SK-N-SH (cell line): ENCODE measurements at regions not wholly inside any gene's neighbourhood (a gene's known extent, or its start where the extent isn't known, plus 50 kb on each side); places are given as distances from the start of the nearest gene placed in this dataset.

Experiments used
- CTCF ChIA-PET: fragments of 300-600, 350-600 bp; formaldehyde crosslinking; extraction: SDS; loops from one replicate; lab custom pipeline; 2021; lab: Yijun Ruan, JAX
- POLR2A ChIA-PET: fragments of 350-600 bp; sonication (Branson Sonifier 250); formaldehyde crosslinking; extraction: SDS; loops from one replicate; lab custom pipeline; 2020; ENCODE audit warnings: antibody characterized with exemption, inconsistent platforms; lab: Yijun Ruan, JAX
- DNase-seq: peaks from one replicate; pipeline ENCODE4 v3.0.0; 2012
- H2AFZ ChIP-seq: fragments of 200-600 bp; sonication (generic); 2 replicates; pipeline ENCODE4 v1.8.1; 2016; ENCODE audit warnings: antibody characterized with exemption, mild to moderate bottlenecking, low read depth
- H3F3A ChIP-seq: fragments of 200-600 bp; sonication (generic); replicated peaks from 2 replicates; pipeline ENCODE3; 2016; ENCODE audit warnings: antibody characterized with exemption, mild to moderate bottlenecking; ENCODE audit not compliant: insufficient read depth
- H3K27ac ChIP-seq, 2 experiments: fragments of 200-500 bp in 1 of 2; fragments of 200-600 bp in 1 of 2; sonication (Bioruptor generic) in 1 of 2; sonication (generic), shearing (Covaris generic) in 1 of 2; 2 replicates each; pipeline versions ENCODE4 v1.5.1 to v1.6.1; 2014 to 2016; ENCODE audit warnings: low read depth in 2 of 2, inconsistent platforms in 1 of 2, low read length in 1 of 2, mild to moderate bottlenecking in 1 of 2, mixed read lengths in 1 of 2
- H3K27me3 ChIP-seq: fragments of 200-600 bp; sonication (generic), shearing (Covaris generic); 2 replicates; pipeline ENCODE4 v1.6.1; 2016; ENCODE audit warnings: mixed run types; ENCODE audit not compliant: insufficient read depth
- H3K36me3 ChIP-seq, 2 experiments: fragments of 200-500 bp in 1 of 2; fragments of 200-600 bp in 1 of 2; sonication (Bioruptor generic) in 1 of 2; sonication (generic) in 1 of 2; replicated peaks in 1 of 2; 2 replicates each; pipeline versions ENCODE3 to v1.5.1; 2014 to 2016; ENCODE audit warnings: low read length in 1 of 2, mild to moderate bottlenecking in 1 of 2; ENCODE audit not compliant: insufficient read depth in 2 of 2, control insufficient read depth in 1 of 2
- H3K4me1 ChIP-seq, 2 experiments: fragments of 200-500 bp in 1 of 2; fragments of 200-600 bp in 1 of 2; sonication (Bioruptor generic) in 1 of 2; sonication (generic), shearing (Covaris generic) in 1 of 2; 2 replicates each; pipeline versions ENCODE4 v1.5.1 to v1.6.1; 2014 to 2016; ENCODE audit warnings: low read depth in 1 of 2, low read length in 1 of 2, mixed run types in 1 of 2; ENCODE audit not compliant: insufficient read depth in 2 of 2, control insufficient read depth in 1 of 2
- H3K4me2 ChIP-seq: fragments of 200-600 bp; sonication (generic), shearing (Covaris generic); 2 replicates; pipeline ENCODE4 v1.6.1; 2017; ENCODE audit warnings: mixed run types
- H3K4me3 ChIP-seq, 2 experiments: fragments of 200-500 bp in 1 of 2; fragments of 200-600 bp in 1 of 2; sonication (Bioruptor generic) in 1 of 2; sonication (generic), shearing (Covaris generic) in 1 of 2; 2 replicates each; pipeline versions ENCODE4 v1.5.1 to v1.8.1; 2014 to 2016; ENCODE audit warnings: low read depth in 2 of 2, inconsistent platforms in 1 of 2, low read length in 1 of 2, mild to moderate bottlenecking in 1 of 2, mixed read lengths in 1 of 2, moderate library complexity in 1 of 2
- H3K79me2 ChIP-seq: fragments of 200-600 bp; sonication (generic); 2 replicates; pipeline ENCODE4 v1.8.1; 2017; ENCODE audit warnings: mild to moderate bottlenecking; ENCODE audit not compliant: insufficient read depth
- H3K9ac ChIP-seq: fragments of 200-600 bp; sonication (generic); 2 replicates; pipeline ENCODE4 v1.6.1; 2017; ENCODE audit warnings: mixed run types
- H3K9me2 ChIP-seq: fragments of 200-600 bp; sonication (generic); 2 replicates; pipeline ENCODE4 v1.6.1; 2017; ENCODE audit warnings: mixed run types
- H3K9me3 ChIP-seq: fragments of 200-600 bp; sonication (generic); 2 replicates; pipeline ENCODE4 v1.6.1; 2017; ENCODE audit warnings: mixed run types, mild to moderate bottlenecking, moderate library complexity
- H4K20me1 ChIP-seq: fragments of 200-600 bp; sonication (generic); 2 replicates; pipeline ENCODE4 v1.6.1; 2017; ENCODE audit warnings: mild to moderate bottlenecking, mixed run types; ENCODE audit not compliant: insufficient read depth
- CTCF ChIP-seq: fragments of 200-600 bp; sonication (generic); IDR thresholded peaks from 2 replicates; pipeline ENCODE4 v1.6.1; 2017; ENCODE audit warnings: antibody characterized with exemption, mild to moderate bottlenecking, moderate library complexity
- ELF1 ChIP-seq: IDR thresholded peaks from 2 replicates; pipeline ENCODE4 v1.4.0; 2012
- EP300 ChIP-seq, 2 experiments: IDR thresholded peaks; 2 replicates each; pipeline versions ENCODE4 v1.4.0 to v1.6.1; 2012; ENCODE audit warnings: borderline replicate concordance in 1 of 2, low read depth in 1 of 2, low read length in 1 of 2
- FOSL2 ChIP-seq: IDR thresholded peaks from 2 replicates; pipeline ENCODE4 v1.4.0; 2012; ENCODE audit warnings: low read depth, mild to moderate bottlenecking, moderate library complexity, borderline replicate concordance
- FOXM1 ChIP-seq: IDR thresholded peaks from 2 replicates; pipeline ENCODE4 v1.4.0; 2012; ENCODE audit warnings: low read depth, mild to moderate bottlenecking
- IRF3 ChIP-seq: fragments of 150-350 bp; IDR thresholded peaks from 2 replicates; pipeline ENCODE4 v1.6.1; 2016; ENCODE audit warnings: mild to moderate bottlenecking, low read depth, low read length
- JUND ChIP-seq: IDR thresholded peaks from 2 replicates; pipeline ENCODE4 v1.4.0; 2012
- MEF2A ChIP-seq: IDR thresholded peaks from 2 replicates; pipeline ENCODE4 v1.4.0; 2012; ENCODE audit warnings: low read depth, borderline replicate concordance
- MXI1 ChIP-seq: IDR thresholded peaks from 2 replicates; pipeline ENCODE4 v1.6.1; 2012; ENCODE audit warnings: mild to moderate bottlenecking, low read depth, low read length, improper control_type of control experiment
- NRF1 ChIP-seq: IDR thresholded peaks from 2 replicates; pipeline ENCODE4 v1.6.1; 2012; ENCODE audit warnings: low read depth, mild to moderate bottlenecking, low read length
- RFX5 ChIP-seq: IDR thresholded peaks from 2 replicates; pipeline ENCODE4 v1.6.1; 2012; ENCODE audit warnings: mild to moderate bottlenecking, improper control_type of control experiment, low read length
- RXRA ChIP-seq: IDR thresholded peaks from 2 replicates; pipeline ENCODE4 v1.4.0; 2012; ENCODE audit warnings: low read depth, mild to moderate bottlenecking, borderline replicate concordance
- TAF1 ChIP-seq: IDR thresholded peaks from 2 replicates; pipeline ENCODE4 v1.6.1; 2012; ENCODE audit warnings: low read depth, mild to moderate bottlenecking, low read length, moderate library complexity, borderline replicate concordance
- TCF12 ChIP-seq: IDR thresholded peaks from 2 replicates; pipeline ENCODE4 v1.4.0; 2012
- USF2 ChIP-seq: fragments of 150-350 bp; IDR thresholded peaks from 2 replicates; pipeline ENCODE4 v1.6.1; 2017; ENCODE audit warnings: antibody characterized with exemption, low read length, low read depth, borderline replicate concordance
- YY1 ChIP-seq: IDR thresholded peaks from 2 replicates; pipeline ENCODE4 v1.4.0; 2012; ENCODE audit warnings: low read depth, mild to moderate bottlenecking
- WGBS: methylation state at CpG from one replicate; pipeline ENCODE4 v1.1.6; 2017; ENCODE audit warnings: low lambda C conversion rate; 5-methylcytosine and 5-hydroxymethylcytosine counted together

GRCh38 chr15:47445723-47446392 lies 271.4 kb upstream of the SEMA6D start:
- H3K4me3 ChIP-seq = no peak overlapping the region
- no peaks in the 10 kb centered on the region for H3K9me2 ChIP-seq
- H3K9me3 ChIP-seq = no peaks in the 10 kb centered on the region
- H3K36me3 ChIP-seq = no peaks in the 10 kb centered on the region
- TF ChIP-seq FOSL2 (no peak), JUND (no peak), RFX5 (no peak), NRF1 (no peak), USF2 (no peak), YY1 (no peak), MXI1 (no peak), ELF1 (no peak), TAF1 (no peak), MEF2A (no peak), EP300 (IDR thresholded peaks at IDR 0.05; ENCODE audit: borderline replicate concordance in 1 of 2, low read depth in 1 of 2, low read length in 1 of 2) (no peak), FOXM1 (no peak), CTCF (no peak), IRF3 (no peak), RXRA (no peak), TCF12 (no peak)
- ChIA-PET CTCF (no interaction called here), POLR2A (no interaction called here)
- H3K79me2 ChIP-seq = no peaks in the 10 kb centered on the region
- H3F3A ChIP-seq = no peaks in the 10 kb centered on the region
- H3K27me3 ChIP-seq = no peaks in the 10 kb centered on the region
- no peak overlapping the region for H2AFZ ChIP-seq
- no peaks in the 10 kb centered on the region for H3K4me1 ChIP-seq
- WGBS = 77% methylated on average over 9 of the region's 9 CpGs
- no peak for DNase-seq
- H3K4me2 ChIP-seq = no peak overlapping the region
- no peaks in the 10 kb centered on the region for H4K20me1 ChIP-seq
- H3K27ac ChIP-seq = no peak overlapping the region
- H3K9ac ChIP-seq = no peak overlapping the region
